ENCODE measurements at regions not wholly inside any gene's neighbourhood (a gene's known extent, or its start where the extent isn't known, plus 50 kb on each side); places are given as distances from the start of the nearest gene placed in this dataset.

DNA sequence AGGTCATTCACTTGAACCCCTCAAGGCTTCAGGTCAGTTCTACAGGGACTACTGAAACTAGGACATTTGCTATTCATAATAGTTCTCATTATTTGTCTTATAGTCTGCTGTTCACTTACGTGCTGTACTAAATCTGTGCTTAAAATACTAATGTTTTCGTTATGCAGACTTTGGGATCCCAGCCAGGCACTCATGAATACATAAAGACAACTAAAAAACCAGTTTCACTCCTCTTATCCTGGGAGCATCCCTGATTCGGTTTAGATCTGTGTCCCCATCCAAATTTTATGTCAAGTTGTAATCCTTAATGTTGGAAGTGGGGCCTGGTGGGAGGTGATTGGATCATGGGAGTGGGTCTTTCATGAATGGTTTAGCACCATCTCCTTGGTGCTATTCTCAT lies 1291.8 kb downstream of the CDH11 start:
- WGBS, 2 donors (ENCODE audit: low coverage in 1 of 2): 60 to 69% methylated on average over 2 to 3 of the region's 3 CpGs
- intact Hi-C loops (cut with DNase I; ENCODE audit: low total_unique reads): no loop called here
- Histone ChIP-seq H3K4me1 (no peaks in the 10 kb centered on the region), H3K9me3 (no peaks in the 10 kb centered on the region), H3K27me3 (no peaks in the 10 kb centered on the region), H3K27ac (no peak overlapping the region), H3K36me3 (no peaks in the 10 kb centered on the region), H3K4me3 (no peak overlapping the region)
- TF ChIP-seq, protein P1, sequence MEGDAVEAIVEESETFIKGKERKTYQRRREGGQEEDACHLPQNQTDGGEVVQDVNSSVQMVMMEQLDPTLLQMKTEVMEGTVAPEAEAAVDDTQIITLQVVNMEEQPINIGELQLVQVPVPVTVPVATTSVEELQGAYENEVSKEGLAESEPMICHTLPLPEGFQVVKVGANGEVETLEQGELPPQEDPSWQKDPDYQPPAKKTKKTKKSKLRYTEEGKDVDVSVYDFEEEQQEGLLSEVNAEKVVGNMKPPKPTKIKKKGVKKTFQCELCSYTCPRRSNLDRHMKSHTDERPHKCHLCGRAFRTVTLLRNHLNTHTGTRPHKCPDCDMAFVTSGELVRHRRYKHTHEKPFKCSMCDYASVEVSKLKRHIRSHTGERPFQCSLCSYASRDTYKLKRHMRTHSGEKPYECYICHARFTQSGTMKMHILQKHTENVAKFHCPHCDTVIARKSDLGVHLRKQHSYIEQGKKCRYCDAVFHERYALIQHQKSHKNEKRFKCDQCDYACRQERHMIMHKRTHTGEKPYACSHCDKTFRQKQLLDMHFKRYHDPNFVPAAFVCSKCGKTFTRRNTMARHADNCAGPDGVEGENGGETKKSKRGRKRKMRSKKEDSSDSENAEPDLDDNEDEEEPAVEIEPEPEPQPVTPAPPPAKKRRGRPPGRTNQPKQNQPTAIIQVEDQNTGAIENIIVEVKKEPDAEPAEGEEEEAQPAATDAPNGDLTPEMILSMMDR (IDR thresholded peaks at IDR 0.05): no peak
- TF ChIP-seq POLR2A (IDR thresholded peaks at IDR 0.05): no peak
- no peak for TF ChIP-seq EP300 (IDR thresholded peaks at IDR 0.05; ENCODE audit: low read depth)
- no peak for TF ChIP-seq POLR2AphosphoS5 (IDR thresholded peaks at IDR 0.05)
- in situ Hi-C loops (cut with MboI; ENCODE audit: low pct_ligation_motif_present in 1 of 4, low pct_unique_long_range_greater_than_20kb in 1 of 4, low sequenced_read_pairs in 3 of 4): no loop called here
- DNase-seq: no peak

DNA sequence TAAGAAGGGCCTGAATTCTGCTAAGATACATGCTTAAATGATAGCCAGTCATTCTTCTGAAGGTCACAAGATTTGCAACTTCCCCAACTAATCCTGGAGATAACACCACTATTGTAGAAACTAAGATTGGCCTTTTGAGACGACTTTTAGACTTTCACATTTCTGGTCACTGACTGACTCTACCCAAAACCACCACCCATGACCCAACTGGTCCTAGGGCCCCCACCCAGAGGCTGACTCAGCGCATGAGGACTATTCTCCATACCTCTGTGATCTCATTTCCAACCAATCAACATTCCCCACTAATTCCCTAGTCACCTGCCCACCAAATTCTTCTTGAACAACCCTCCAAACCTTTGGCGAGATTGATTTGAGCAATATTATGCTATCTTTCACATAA lies 1299.0 kb downstream of the CDH11 start:
- Histone ChIP-seq H3K4me1 (no peaks in the 10 kb centered on the region), H3K36me3 (no peaks in the 10 kb centered on the region), H3K27me3 (no peaks in the 10 kb centered on the region), H3K27ac (no peak overlapping the region), H3K9me3 (no peaks in the 10 kb centered on the region), H3K4me3 (no peak overlapping the region)
- WGBS, 2 donors (ENCODE audit: low coverage in 1 of 2): 75 to 100% methylated on average over 2 to 3 of the region's 3 CpGs
- in situ Hi-C loops (cut with MboI; ENCODE audit: low pct_ligation_motif_present in 1 of 4, low pct_unique_long_range_greater_than_20kb in 1 of 4, low sequenced_read_pairs in 3 of 4): loop anchor here in 1 of 4 donors (25.0 kb wide), 1 partner anchor 89 kb away; no protein-coding TSS in a partner anchor
- no peak for DNase-seq
- TF ChIP-seq POLR2AphosphoS5 (IDR thresholded peaks at IDR 0.05) (no peak), POLR2A (IDR thresholded peaks at IDR 0.05) (no peak), EP300 (IDR thresholded peaks at IDR 0.05; ENCODE audit: low read depth) (no peak)
- TF ChIP-seq, protein P1 (IDR thresholded peaks at IDR 0.05): no peak
- intact Hi-C loops (cut with DNase I; ENCODE audit: low total_unique reads): no loop called here

DNA sequence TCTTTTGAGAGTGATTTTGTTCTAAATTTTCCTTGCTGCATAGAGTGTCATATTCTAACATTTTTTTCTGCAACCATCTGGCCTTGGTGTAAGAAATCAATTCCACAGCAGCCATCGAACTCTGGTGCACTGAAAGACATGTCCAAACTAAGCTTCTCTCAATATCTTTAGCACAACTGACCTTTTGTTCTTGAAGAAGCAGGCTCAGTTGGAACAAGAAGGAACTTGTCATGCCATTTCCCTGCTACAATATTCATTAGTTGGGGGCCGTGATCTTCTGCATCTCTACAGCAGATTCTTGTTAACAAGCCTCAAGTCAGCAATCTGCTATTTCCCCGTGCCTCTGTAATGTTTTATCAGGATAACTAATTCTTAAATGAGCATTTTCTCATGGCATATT lies 1305.6 kb downstream of the CDH11 start:
- in situ Hi-C loops (cut with MboI; ENCODE audit: low pct_ligation_motif_present in 1 of 4, low pct_unique_long_range_greater_than_20kb in 1 of 4, low sequenced_read_pairs in 3 of 4): loop anchor here in 1 of 4 donors (25.0 kb wide), 1 partner anchor 96 kb away; no protein-coding TSS in a partner anchor
- TF ChIP-seq POLR2AphosphoS5 (IDR thresholded peaks at IDR 0.05) (no peak), POLR2A (IDR thresholded peaks at IDR 0.05) (no peak), EP300 (IDR thresholded peaks at IDR 0.05; ENCODE audit: low read depth) (no peak)
- TF ChIP-seq, protein P1 (IDR thresholded peaks at IDR 0.05): no peak
- Histone ChIP-seq H3K27ac (no peak overlapping the region), H3K4me3 (no peak overlapping the region), H3K4me1 (no peaks in the 10 kb centered on the region), H3K36me3 (no peaks in the 10 kb centered on the region), H3K9me3 (peaks cover 0 to 3% of the 10 kb centered on the region in 2 donors), H3K27me3 (no peaks in the 10 kb centered on the region)
- WGBS, 2 donors (ENCODE audit: low coverage in 1 of 2): 55 to 57% methylated on average over 2 to 3 of the region's 3 CpGs
- intact Hi-C loops (cut with DNase I; ENCODE audit: low total_unique reads): no loop called here
- DNase-seq: no peak

DNA sequence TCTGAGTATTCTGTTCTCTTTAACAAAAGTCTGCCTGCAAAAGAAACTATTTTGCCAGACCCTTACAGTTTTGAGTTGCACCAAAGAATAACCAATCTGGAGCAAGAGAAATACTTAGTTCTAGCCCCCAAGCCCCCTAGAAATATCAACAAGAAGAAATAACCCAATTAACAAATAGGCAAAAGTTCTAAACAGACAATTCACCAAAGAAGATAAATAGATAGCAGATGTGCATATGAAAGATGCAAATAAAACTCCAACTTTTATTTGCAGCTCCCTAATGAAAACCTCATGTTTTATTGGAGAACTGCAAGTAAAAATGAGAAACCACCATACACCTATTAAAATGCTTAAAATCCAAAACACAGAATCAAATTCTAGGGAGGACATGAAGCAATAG lies 1308.0 kb downstream of the CDH11 start:
- in situ Hi-C loops (cut with MboI; ENCODE audit: low pct_ligation_motif_present in 1 of 4, low pct_unique_long_range_greater_than_20kb in 1 of 4, low sequenced_read_pairs in 3 of 4) (loop anchor here in 1 of 4 donors (25.0 kb wide), 1 partner anchor 98 kb away; no protein-coding TSS in a partner anchor), intact Hi-C loops (cut with DNase I; ENCODE audit: low total_unique reads) (no loop called here)
- H3K36me3 ChIP-seq: no peaks in the 10 kb centered on the region
- no peaks in the 10 kb centered on the region for H3K4me1 ChIP-seq
- H3K4me3 ChIP-seq: no peak overlapping the region
- H3K9me3 ChIP-seq: peaks cover 0 to 3% of the 10 kb centered on the region in 2 donors
- TF ChIP-seq POLR2AphosphoS5 (IDR thresholded peaks at IDR 0.05) (no peak), POLR2A (IDR thresholded peaks at IDR 0.05) (no peak), EP300 (IDR thresholded peaks at IDR 0.05; ENCODE audit: low read depth) (no peak)
- TF ChIP-seq, protein P1 (IDR thresholded peaks at IDR 0.05): no peak
- H3K27ac ChIP-seq: no peak overlapping the region
- H3K27me3 ChIP-seq: no peaks in the 10 kb centered on the region
- no peak for DNase-seq

All from transverse colon (tissue), 4 donors.